ENCODE measurements at regions not wholly inside any gene's neighbourhood (a gene's known extent, or its start where the extent isn't known, plus 50 kb on each side); places are given as distances from the start of the nearest gene placed in this dataset.
"Not testable (repeated sequence)": the region's sequence is repeated elsewhere in the genome, so short reads cannot be mapped to it uniquely, and the experiment has no call there.

GRCh38 chr16:87016046-87017035, 300.9 kb downstream of the C16orf95 start:
- no peak for DNase-seq

GRCh38 chr16:87017371-87018012, 299.7 kb downstream of the C16orf95 start:
- no peak for DNase-seq

GRCh38 chr16:87025676-87026075, 291.5 kb downstream of the C16orf95 start:
- no peak for DNase-seq

- no peak for DNase-seq
Observed at GRCh38 chr16:87027056-87027616, 290.1 kb downstream of the C16orf95 start.

- no peak for DNase-seq
Observed at GRCh38 chr16:87028481-87029320, 288.5 kb downstream of the C16orf95 start.

- no peak for DNase-seq
Observed at GRCh38 chr16:87032554-87032953, 284.6 kb downstream of the C16orf95 start.

GRCh38 chr16:87033021-87033471, 284.1 kb downstream of the C16orf95 start:
- no peak for DNase-seq

GRCh38 chr16:87033541-87034300, 283.5 kb downstream of the C16orf95 start:
- no peak for DNase-seq

- DNase-seq: no peak
Observed at GRCh38 chr16:87034317-87034716, 282.9 kb downstream of the C16orf95 start.

GRCh38 chr16:87035053-87035452, 282.1 kb downstream of the C16orf95 start:
- no peak for DNase-seq

- no peak for DNase-seq
Observed at GRCh38 chr16:87037012-87037411, 280.2 kb downstream of the C16orf95 start.

- DNase-seq: not testable (repeated sequence)
Observed at GRCh38 chr16:87038528-87038927, 278.7 kb downstream of the C16orf95 start.

- no peak for DNase-seq
Observed at GRCh38 chr16:87040169-87041117, 276.7 kb downstream of the C16orf95 start.

GRCh38 chr16:87041286-87041685, 275.9 kb downstream of the C16orf95 start:
- DNase-seq: no peak

- DNase-seq: no peak
Observed at GRCh38 chr16:87042551-87043230, 274.5 kb downstream of the C16orf95 start.

- peak in 18 of 58 donors; percentile 7 to 54 (median 22) for DNase-seq
Observed at GRCh38 chr16:87043231-87044031, 273.8 kb downstream of the C16orf95 start.

- no peak for DNase-seq
Observed at GRCh38 chr16:87044032-87044382, 273.2 kb downstream of the C16orf95 start.

- DNase-seq: no peak
Observed at GRCh38 chr16:87044829-87045228, 272.4 kb downstream of the C16orf95 start.

Data from anterior cingulate cortex (tissue), 58 donors.